ENCODE measurements at regions not wholly inside any gene's neighbourhood (a gene's known extent, or its start where the extent isn't known, plus 50 kb on each side); places are given as distances from the start of the nearest gene placed in this dataset.

DNA sequence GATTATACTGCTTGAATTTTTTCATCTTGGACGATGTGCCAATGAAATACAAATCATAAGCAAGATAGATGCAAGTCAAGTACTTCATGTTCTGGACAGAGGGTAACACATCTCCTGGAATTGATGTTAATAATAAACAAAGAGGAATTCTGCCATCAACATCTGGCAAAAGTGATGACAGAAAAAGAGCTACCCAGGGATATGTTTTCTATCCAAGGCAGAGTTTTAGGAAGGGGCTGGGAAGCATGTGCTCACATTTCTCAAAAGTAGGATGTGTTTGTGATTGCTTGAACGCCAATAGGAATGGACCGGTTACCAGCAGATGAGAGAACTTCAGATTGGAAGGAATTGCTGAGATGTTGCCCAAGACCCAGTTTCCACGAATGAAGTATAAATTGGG, 242.6 kb upstream of the AGTR1 start:
- 29% methylated on average over 2 of the region's 4 CpGs for WGBS (ENCODE audit: insufficient coverage)
- peak; percentile 93 for DNase-seq
- H3K27ac ChIP-seq (ENCODE audit: low read length), result peak overlapping the region; percentile 23

DNA sequence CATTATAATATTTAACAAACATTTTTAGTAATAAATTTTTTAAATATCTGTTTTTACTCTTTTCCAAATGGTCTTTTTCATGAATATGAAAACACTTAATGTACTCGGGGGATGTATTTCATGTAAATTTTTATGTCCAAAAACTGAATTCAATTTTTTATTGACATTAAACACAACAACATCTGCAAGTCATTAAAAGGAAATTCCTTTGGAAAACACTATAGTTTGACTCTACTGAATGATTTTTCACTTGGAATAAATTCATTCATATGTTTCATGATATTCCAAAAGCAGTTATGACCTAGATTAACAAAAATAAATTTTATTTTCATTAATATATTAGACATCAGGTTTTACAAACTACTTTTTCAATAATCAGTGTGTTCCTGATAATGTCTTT, 239.8 kb upstream of the AGTR1 start:
- peak; percentile 80 for DNase-seq
- WGBS (ENCODE audit: insufficient coverage), result no CpG with 5 or more reads among the region's 1 CpG
- Histone ChIP-seq H3K9me3 (replicated peaks; ENCODE audit: control insufficient read depth, low read depth, low read length) (no peaks in the 10 kb centered on the region), H3K36me3 (ENCODE audit: control insufficient read depth, insufficient read depth, low read length) (no peaks in the 10 kb centered on the region), H3K27ac (ENCODE audit: low read length) (no peak overlapping the region), H3K4me1 (ENCODE audit: control insufficient read depth, insufficient read depth, low read length) (no peaks in the 10 kb centered on the region), H3K4me3 (ENCODE audit: low read length) (no peak overlapping the region), H3K27me3 (ENCODE audit: control insufficient read depth, insufficient read depth, low read length) (no peaks in the 10 kb centered on the region)

More for the DNA sequence above, 242.6 kb upstream of the AGTR1 start:
- Histone ChIP-seq H3K36me3 (ENCODE audit: control insufficient read depth, insufficient read depth, low read length) (no peaks in the 10 kb centered on the region), H3K27me3 (ENCODE audit: control insufficient read depth, insufficient read depth, low read length) (no peaks in the 10 kb centered on the region), H3K4me1 (ENCODE audit: control insufficient read depth, insufficient read depth, low read length) (no peaks in the 10 kb centered on the region), H3K9me3 (replicated peaks; ENCODE audit: control insufficient read depth, low read depth, low read length) (no peaks in the 10 kb centered on the region), H3K4me3 (ENCODE audit: low read length) (no peak overlapping the region)

DNA sequence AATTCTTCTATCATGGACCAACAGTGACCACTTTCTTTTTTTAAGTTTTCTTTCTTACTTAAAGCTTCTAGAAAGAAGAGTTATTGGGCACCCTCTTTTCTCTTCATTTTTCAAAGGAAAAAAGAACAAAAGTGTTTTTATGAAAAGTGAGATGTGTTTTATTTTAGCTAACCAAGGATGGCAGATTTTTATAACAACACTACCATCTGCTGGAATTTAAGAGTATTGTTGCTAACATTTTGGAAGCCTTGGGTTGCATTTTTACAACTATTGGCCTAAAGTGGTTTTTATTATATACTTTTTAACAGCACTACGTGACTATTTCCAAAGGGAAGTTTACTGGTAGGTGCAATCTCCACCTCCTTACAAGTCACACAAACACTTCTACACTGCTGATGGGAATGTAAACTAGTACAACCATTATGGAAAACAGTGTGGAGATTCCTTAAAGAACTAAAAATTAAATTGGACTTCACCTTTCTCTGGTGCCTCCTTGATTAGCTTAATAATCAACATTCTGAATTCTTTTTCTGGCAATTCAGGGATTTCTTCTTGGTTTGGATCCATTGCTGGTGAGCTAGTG, 237.7 kb upstream of the AGTR1 start:
- Histone ChIP-seq H3K9me3 (replicated peaks; ENCODE audit: control insufficient read depth, low read depth, low read length) (no peaks in the 10 kb centered on the region), H3K27me3 (ENCODE audit: control insufficient read depth, insufficient read depth, low read length) (no peaks in the 10 kb centered on the region), H3K27ac (ENCODE audit: low read length) (no peak overlapping the region), H3K4me3 (ENCODE audit: low read length) (no peak overlapping the region), H3K4me1 (ENCODE audit: control insufficient read depth, insufficient read depth, low read length) (no peaks in the 10 kb centered on the region), H3K36me3 (ENCODE audit: control insufficient read depth, insufficient read depth, low read length) (no peaks in the 10 kb centered on the region)
- WGBS (ENCODE audit: insufficient coverage), result no CpG with 5 or more reads among the region's 1 CpG
- no peak for DNase-seq

DNA sequence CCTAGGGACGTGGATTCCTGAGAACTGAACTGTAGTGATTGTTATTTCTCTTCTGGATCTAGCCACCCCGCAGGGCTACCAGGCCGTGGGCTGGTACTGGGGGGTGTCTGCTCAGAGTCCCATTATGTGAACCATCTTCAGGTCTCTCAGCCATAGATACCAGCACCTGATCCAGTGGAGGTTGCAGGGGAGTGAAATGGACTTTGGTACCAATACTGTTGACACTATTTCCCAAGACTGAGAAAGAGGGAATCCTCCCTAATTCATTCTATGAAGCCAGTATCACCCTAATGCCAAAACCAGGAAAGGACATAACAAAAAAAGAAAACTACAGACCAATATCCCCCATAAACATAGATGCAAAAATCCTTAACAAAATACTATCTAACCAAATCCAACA, 237.0 kb upstream of the AGTR1 start:
- no peak overlapping the region for H3K4me3 ChIP-seq (ENCODE audit: low read length)
- H3K36me3 ChIP-seq (ENCODE audit: control insufficient read depth, insufficient read depth, low read length), result no peaks in the 10 kb centered on the region
- no peak for DNase-seq
- H3K4me1 ChIP-seq (ENCODE audit: control insufficient read depth, insufficient read depth, low read length), result no peaks in the 10 kb centered on the region
- no CpG with 5 or more reads among the region's 3 CpGs for WGBS (ENCODE audit: insufficient coverage)
- no peaks in the 10 kb centered on the region for H3K9me3 ChIP-seq (replicated peaks; ENCODE audit: control insufficient read depth, low read depth, low read length)
- no peaks in the 10 kb centered on the region for H3K27me3 ChIP-seq (ENCODE audit: control insufficient read depth, insufficient read depth, low read length)
- H3K27ac ChIP-seq (ENCODE audit: low read length), result no peak overlapping the region

DNA sequence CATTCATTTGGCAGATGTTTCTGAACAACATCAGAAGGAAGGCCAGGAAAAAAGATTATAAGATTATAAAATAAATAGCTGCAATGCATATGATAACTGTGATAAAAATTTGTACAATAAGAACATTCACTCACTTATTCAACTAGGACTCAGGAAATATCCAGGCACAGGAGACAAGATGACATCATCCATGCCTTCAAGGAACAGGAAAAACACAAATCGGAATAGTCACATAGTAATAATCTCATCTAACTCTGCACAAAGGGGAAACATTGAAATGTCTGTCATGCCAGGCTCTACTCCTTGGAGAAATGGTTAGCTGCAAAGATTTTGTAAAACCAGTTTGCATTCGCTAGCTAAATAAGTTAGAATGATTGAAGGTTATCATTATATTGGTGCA, 233.5 kb upstream of the AGTR1 start:
- H3K4me1 ChIP-seq (ENCODE audit: control insufficient read depth, insufficient read depth, low read length), result no peaks in the 10 kb centered on the region
- no peak overlapping the region for H3K27ac ChIP-seq (ENCODE audit: low read length)
- peak; percentile 42 for DNase-seq
- no peaks in the 10 kb centered on the region for H3K36me3 ChIP-seq (ENCODE audit: control insufficient read depth, insufficient read depth, low read length)
- WGBS (ENCODE audit: insufficient coverage), result no CpG with 5 or more reads among the region's 2 CpGs
- H3K9me3 ChIP-seq (replicated peaks; ENCODE audit: control insufficient read depth, low read depth, low read length), result no peaks in the 10 kb centered on the region
- no peaks in the 10 kb centered on the region for H3K27me3 ChIP-seq (ENCODE audit: control insufficient read depth, insufficient read depth, low read length)
- no peak overlapping the region for H3K4me3 ChIP-seq (ENCODE audit: low read length)

DNA sequence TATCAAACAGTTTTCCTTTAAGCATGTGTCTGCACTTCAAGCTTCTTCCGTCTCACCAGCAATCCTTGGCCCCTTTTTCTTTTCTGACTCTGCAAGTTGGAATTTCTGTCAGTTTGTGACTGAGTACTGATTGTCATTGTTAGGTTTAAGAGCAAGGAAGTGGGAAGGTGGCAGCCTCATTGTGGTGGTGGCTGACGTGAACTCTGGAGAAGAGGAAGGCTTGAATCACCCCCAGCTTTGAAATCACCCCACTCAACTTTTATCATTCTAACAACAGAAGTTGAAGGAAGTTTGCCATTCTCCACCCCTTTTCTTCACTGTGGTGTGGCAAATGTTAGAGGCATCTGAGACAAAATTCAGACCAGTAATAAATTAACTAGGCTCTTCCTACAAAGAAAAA, 231.6 kb upstream of the AGTR1 start:
- no peak for DNase-seq
- Histone ChIP-seq H3K27ac (ENCODE audit: low read length) (no peak overlapping the region), H3K9me3 (replicated peaks; ENCODE audit: control insufficient read depth, low read depth, low read length) (no peaks in the 10 kb centered on the region), H3K27me3 (ENCODE audit: control insufficient read depth, insufficient read depth, low read length) (no peaks in the 10 kb centered on the region), H3K4me3 (ENCODE audit: low read length) (no peak overlapping the region), H3K4me1 (ENCODE audit: control insufficient read depth, insufficient read depth, low read length) (no peaks in the 10 kb centered on the region), H3K36me3 (ENCODE audit: control insufficient read depth, insufficient read depth, low read length) (no peaks in the 10 kb centered on the region)
- WGBS (ENCODE audit: insufficient coverage), result no CpG with 5 or more reads among the region's 2 CpGs

DNA sequence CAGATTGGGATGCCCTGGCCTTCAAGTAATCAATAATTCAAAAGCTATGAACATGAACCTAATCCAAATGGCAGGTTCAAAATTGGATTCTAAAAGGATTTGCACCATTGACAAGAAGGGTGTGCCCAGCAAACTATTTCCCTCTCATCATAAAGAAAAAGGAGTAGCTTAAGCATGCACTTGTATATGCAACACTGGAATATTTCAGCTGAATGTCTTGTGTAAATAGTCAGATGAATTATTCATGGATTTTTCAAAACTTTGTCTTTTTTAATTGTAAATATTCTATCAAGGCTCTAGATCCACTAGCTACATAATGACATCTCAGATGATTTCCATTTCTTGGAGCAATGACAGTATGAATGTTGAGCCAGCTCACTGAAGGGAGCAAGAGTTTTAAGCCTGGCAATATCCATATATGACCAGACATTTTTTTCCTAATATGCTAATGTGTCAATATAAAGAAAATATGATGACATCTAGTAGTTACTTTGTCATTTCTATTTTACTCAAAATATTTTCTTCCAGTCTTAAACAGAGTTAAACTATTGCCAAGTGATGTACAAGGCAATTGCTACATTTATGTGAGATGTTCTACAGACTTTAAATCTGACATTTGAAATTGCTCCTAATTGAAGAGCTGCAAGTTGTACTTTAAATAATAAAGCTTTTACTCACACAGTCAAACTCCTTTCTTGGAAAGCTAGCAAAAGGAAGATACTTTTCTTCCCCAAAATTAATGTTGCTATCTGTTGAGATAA, 230.5 kb upstream of the AGTR1 start:
- Histone ChIP-seq H3K27ac (ENCODE audit: low read length) (no peak overlapping the region), H3K36me3 (ENCODE audit: control insufficient read depth, insufficient read depth, low read length) (no peaks in the 10 kb centered on the region), H3K4me3 (ENCODE audit: low read length) (no peak overlapping the region), H3K4me1 (ENCODE audit: control insufficient read depth, insufficient read depth, low read length) (no peaks in the 10 kb centered on the region), H3K9me3 (replicated peaks; ENCODE audit: control insufficient read depth, low read depth, low read length) (no peaks in the 10 kb centered on the region), H3K27me3 (ENCODE audit: control insufficient read depth, insufficient read depth, low read length) (no peaks in the 10 kb centered on the region)
- no peak for DNase-seq

DNA sequence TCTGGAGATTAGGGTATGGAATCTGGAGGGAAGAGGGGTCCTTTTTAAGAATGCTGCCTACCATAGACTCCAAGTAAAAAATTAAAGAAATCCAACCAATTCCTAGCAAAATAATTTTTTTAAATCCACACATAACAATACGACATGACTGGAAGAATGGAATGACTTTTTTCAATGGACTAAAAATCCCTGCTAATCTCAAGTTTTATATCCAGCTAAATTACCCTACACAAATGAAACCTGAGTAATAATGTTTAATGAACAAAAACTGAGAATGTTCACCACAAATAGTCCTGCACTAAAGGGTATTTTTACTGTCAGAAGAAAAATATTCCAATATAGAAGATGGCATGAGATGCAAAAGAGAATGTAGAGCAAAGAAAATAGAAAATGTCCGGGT, 220.3 kb upstream of the AGTR1 start:
- no CpG with 5 or more reads among the region's 2 CpGs for WGBS (ENCODE audit: insufficient coverage)
- Histone ChIP-seq H3K4me1 (ENCODE audit: control insufficient read depth, insufficient read depth, low read length) (no peaks in the 10 kb centered on the region), H3K27me3 (ENCODE audit: control insufficient read depth, insufficient read depth, low read length) (no peaks in the 10 kb centered on the region), H3K4me3 (ENCODE audit: low read length) (no peak overlapping the region), H3K27ac (ENCODE audit: low read length) (no peak overlapping the region), H3K9me3 (replicated peaks; ENCODE audit: control insufficient read depth, low read depth, low read length) (no peaks in the 10 kb centered on the region), H3K36me3 (ENCODE audit: control insufficient read depth, insufficient read depth, low read length) (no peaks in the 10 kb centered on the region)
- DNase-seq, result no peak

DNA sequence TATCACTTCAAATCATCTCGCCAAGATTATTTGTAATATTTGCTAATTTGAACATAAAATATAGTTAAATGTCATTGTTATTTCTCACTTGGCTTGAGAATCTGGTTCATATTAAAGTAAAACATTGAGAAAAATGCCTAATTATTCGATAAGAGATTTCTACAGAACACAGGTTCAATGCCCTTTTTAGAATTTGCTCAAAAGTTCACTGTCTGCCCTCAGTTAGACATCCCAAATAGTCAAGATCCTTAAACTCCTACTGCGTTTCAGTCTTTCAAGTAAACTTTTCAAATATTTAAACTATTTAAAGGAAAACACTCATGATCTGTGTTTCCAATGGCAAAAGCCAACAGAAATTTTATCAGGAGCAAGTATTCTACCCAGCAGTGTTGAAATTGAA, 204.1 kb upstream of the AGTR1 start:
- H3K36me3 ChIP-seq (ENCODE audit: control insufficient read depth, insufficient read depth, low read length), result no peaks in the 10 kb centered on the region
- H3K4me1 ChIP-seq (ENCODE audit: control insufficient read depth, insufficient read depth, low read length), result no peaks in the 10 kb centered on the region
- no peaks in the 10 kb centered on the region for H3K27me3 ChIP-seq (ENCODE audit: control insufficient read depth, insufficient read depth, low read length)
- no peak overlapping the region for H3K4me3 ChIP-seq (ENCODE audit: low read length)
- H3K27ac ChIP-seq (ENCODE audit: low read length), result no peak overlapping the region
- no peak for DNase-seq
- WGBS (ENCODE audit: insufficient coverage), result 100% methylated on average over 1 of the region's 3 CpGs
- no peaks in the 10 kb centered on the region for H3K9me3 ChIP-seq (replicated peaks; ENCODE audit: control insufficient read depth, low read depth, low read length)

DNA sequence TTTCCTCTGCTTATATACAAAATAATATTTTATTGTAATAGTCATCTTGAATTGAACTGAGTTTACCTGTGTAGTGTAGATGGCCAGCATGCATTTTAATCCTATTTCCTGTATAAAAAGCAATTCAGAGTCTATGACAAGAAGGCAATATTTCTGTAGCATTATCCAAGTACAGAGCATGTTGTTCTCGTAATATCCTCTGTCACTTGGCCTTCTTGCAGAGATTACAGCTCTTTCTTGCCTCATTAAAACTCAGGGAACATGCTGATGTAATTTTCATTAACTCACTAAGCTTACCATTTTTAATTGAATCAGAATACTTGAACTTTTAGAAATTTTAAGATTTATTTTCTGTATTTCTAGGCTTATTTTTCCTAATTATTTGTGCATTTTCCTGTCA, 203.3 kb upstream of the AGTR1 start:
- Histone ChIP-seq H3K4me1 (ENCODE audit: control insufficient read depth, insufficient read depth, low read length) (no peaks in the 10 kb centered on the region), H3K27me3 (ENCODE audit: control insufficient read depth, insufficient read depth, low read length) (no peaks in the 10 kb centered on the region), H3K36me3 (ENCODE audit: control insufficient read depth, insufficient read depth, low read length) (no peaks in the 10 kb centered on the region), H3K27ac (ENCODE audit: low read length) (no peak overlapping the region), H3K9me3 (replicated peaks; ENCODE audit: control insufficient read depth, low read depth, low read length) (no peaks in the 10 kb centered on the region), H3K4me3 (ENCODE audit: low read length) (no peak overlapping the region)
- no CpG with 5 or more reads among the region's 1 CpG for WGBS (ENCODE audit: insufficient coverage)
- DNase-seq, result no peak

DNA sequence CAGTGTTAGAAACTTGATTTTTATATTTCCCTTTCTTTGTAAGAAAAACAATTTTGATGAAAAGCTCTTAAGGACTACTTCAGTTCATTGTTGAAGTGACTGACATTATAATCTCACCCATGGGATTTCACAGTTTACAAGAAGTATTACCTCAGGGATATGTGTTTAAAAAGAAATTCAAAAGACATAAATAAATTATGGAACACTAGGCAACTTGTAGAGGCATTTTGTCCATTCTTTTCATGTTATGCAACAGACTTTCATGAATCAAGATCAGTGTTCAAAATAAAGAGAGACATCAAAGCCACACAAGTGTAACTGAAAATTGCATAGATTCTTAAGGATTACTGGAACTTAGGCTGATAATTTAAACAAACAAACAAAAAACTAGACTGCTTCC, 196.8 kb upstream of the AGTR1 start:
- no peak overlapping the region for H3K4me3 ChIP-seq (ENCODE audit: low read length)
- DNase-seq, result peak; percentile 29
- H3K9me3 ChIP-seq (replicated peaks; ENCODE audit: control insufficient read depth, low read depth, low read length), result no peaks in the 10 kb centered on the region
- no peak overlapping the region for H3K27ac ChIP-seq (ENCODE audit: low read length)
- no peaks in the 10 kb centered on the region for H3K4me1 ChIP-seq (ENCODE audit: control insufficient read depth, insufficient read depth, low read length)
- no peaks in the 10 kb centered on the region for H3K36me3 ChIP-seq (ENCODE audit: control insufficient read depth, insufficient read depth, low read length)
- H3K27me3 ChIP-seq (ENCODE audit: control insufficient read depth, insufficient read depth, low read length), result no peaks in the 10 kb centered on the region
